PC-9 (cell line): ENCODE measurements at regions not wholly inside any gene's neighbourhood (a gene's known extent, or its start where the extent isn't known, plus 50 kb on each side); places are given as distances from the start of the nearest gene placed in this dataset.

Experiments used
- BruUV-seq: library from RNA; stranded (reverse); fragments of 400-500 nt; replicated peaks from 2 replicates; lab custom pipeline; 2021; lab: Mats Ljungman, UMichigan
- CTCF ChIA-PET: fragments of 300-600 bp; sonication (Branson Sonifier 250); formaldehyde crosslinking; loops from one replicate; lab custom pipeline; 2022; ENCODE audit warnings: antibody characterized with exemption; lab: Charles Lee
- POLR2A ChIA-PET: fragments of 300-600 bp; sonication (Branson Sonifier 250); formaldehyde crosslinking; loops from one replicate; lab custom pipeline; 2022; ENCODE audit warnings: antibody characterized with exemption; ENCODE audit not compliant: unreplicated experiment; lab: Charles Lee
- DNase-seq, 2 experiments: peaks; one replicate each; pipeline versions ENCODE4 v3.0.0 to v3.0.0-alpha.2; 2015 to 2022; ENCODE audit warnings: mixed read lengths in 1 of 2
- H2AFZ ChIP-seq: fragments of 200-600 bp; sonication (generic); 2 replicates; pipeline ENCODE4 v1.8.1; 2017; ENCODE audit warnings: antibody characterized with exemption
- H3F3A ChIP-seq: fragments of 200-600 bp; sonication (generic); 2 replicates; pipeline ENCODE4 v1.8.1; 2017; ENCODE audit warnings: antibody characterized with exemption, mild to moderate bottlenecking, low read depth; ENCODE audit not compliant: insufficient read depth
- H3K27ac ChIP-seq: fragments of 200-600 bp; sonication (generic); 2 replicates; pipeline ENCODE4 v1.6.1; 2016; ENCODE audit warnings: mixed run types
- H3K27me3 ChIP-seq: fragments of 200-600 bp; sonication (generic); 2 replicates; pipeline ENCODE4 v1.6.1; 2016; ENCODE audit warnings: low read depth, mixed run types; ENCODE audit not compliant: insufficient read depth
- H3K36me3 ChIP-seq: fragments of 200-600 bp; sonication (generic); 2 replicates; pipeline ENCODE4 v1.6.1; 2016; ENCODE audit warnings: low read depth, mixed run types
- H3K4me1 ChIP-seq: fragments of 200-600 bp; sonication (generic); replicated peaks from 2 replicates; pipeline ENCODE4 v1.6.1; 2016; ENCODE audit warnings: mixed run types; ENCODE audit not compliant: insufficient read depth
- H3K4me2 ChIP-seq: fragments of 200-600 bp; sonication (generic); 2 replicates; pipeline ENCODE4 v1.6.1; 2017; ENCODE audit warnings: mixed run types
- H3K4me3 ChIP-seq: fragments of 200-600 bp; sonication (generic); 2 replicates; pipeline ENCODE4 v1.6.1; 2016; ENCODE audit warnings: mixed run types
- H3K79me2 ChIP-seq: fragments of 200-600 bp; sonication (generic); 2 replicates; pipeline ENCODE4 v1.6.1; 2017; ENCODE audit warnings: low read depth, mixed run types
- H3K9me2 ChIP-seq: fragments of 200-600 bp; sonication (generic); 2 replicates; pipeline ENCODE4 v1.8.1; 2017; ENCODE audit warnings: mild to moderate bottlenecking; ENCODE audit not compliant: insufficient read depth
- H3K9me3 ChIP-seq: fragments of 200-600 bp; sonication (generic); 2 replicates; pipeline ENCODE4 v1.8.1; 2016; ENCODE audit warnings: low read depth; ENCODE audit not compliant: insufficient read depth
- H4K20me1 ChIP-seq: fragments of 200-600 bp; sonication (generic); 2 replicates; pipeline ENCODE4 v1.8.1; 2017; ENCODE audit not compliant: insufficient read depth
- EZH2 ChIP-seq: fragments of 200-600 bp; sonication (generic); IDR thresholded peaks from 2 replicates; pipeline ENCODE4 v1.8.0; 2017; ENCODE audit warnings: antibody characterized with exemption, low read depth
- intact Hi-C: fragments of 100-400 bp; cut with micrococcal nuclease; formaldehyde crosslinking; loops from one replicate; pipeline ENCODE4 v1.10.0; 2022; ENCODE audit not compliant: unreplicated experiment
- TF ChIP-seq, protein P1 (sequence below): fragments of 200-600 bp; sonication (generic); conservative IDR thresholded peaks from 2 replicates; pipeline ENCODE4 v1.6.1; 2017; ENCODE audit warnings: mixed run types, antibody characterized with exemption, mild to moderate bottlenecking, moderate library complexity

DNA sequence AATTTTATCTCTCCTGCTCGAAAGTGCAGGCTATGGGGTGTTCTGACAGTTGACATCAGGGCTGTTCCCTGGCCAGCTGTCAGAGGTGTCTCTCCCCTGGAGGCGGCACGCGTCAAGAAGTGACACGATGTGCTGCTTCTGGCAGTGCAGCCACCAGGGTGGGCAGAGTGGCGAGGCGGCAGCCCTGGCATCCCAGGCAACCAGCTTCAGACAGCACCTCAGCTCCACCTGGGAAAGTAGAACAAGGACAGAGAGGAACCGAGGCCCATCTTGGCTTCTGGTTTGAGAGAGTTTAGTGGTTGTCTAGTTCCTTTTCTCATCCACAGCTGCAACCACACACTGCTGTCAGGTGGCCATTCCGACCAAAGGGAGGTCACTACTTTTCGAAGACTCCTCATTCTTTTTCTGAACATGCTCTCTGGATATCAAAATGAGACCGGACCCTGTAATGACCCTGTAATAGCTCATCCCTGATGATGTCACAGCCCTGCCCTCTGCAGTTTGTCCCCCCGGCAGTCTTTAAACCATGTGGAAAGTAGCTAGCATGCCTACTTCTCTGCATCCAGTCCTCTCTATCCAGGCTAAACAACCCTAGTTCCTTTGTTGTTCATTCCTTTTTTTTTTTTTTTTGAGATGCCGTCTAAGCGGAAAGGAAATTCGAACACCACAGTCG is 381.0 kb upstream of the NRP1 start:
- BruUV-seq, result no TSS peak
- Histone ChIP-seq H3K9me2 (no peaks in the 10 kb centered on the region), H3F3A (no peaks in the 10 kb centered on the region), H3K9me3 (0 out of 2 replicates have a peak, but pooled peaks cover 1% of the 10 kb centered on the region), H2AFZ (no peak overlapping the region), H3K27me3 (no peaks in the 10 kb centered on the region), H3K4me3 (no peak overlapping the region), H3K79me2 (no peaks in the 10 kb centered on the region), H3K36me3 (no peaks in the 10 kb centered on the region), H3K4me2 (no peak overlapping the region), H3K4me1 (no peaks in the 10 kb centered on the region), H4K20me1 (no peaks in the 10 kb centered on the region), H3K27ac (no peak overlapping the region)
- POLR2A ChIA-PET, result interaction anchor here (0.6 kb wide), 1 partner anchor 22 kb away, joined by 3 read pairs; no protein-coding TSS in a partner anchor
- CTCF ChIA-PET, result no interaction called here
- intact Hi-C loops, result no loop called here
- no peak for DNase-seq
- TF ChIP-seq, protein P1, sequence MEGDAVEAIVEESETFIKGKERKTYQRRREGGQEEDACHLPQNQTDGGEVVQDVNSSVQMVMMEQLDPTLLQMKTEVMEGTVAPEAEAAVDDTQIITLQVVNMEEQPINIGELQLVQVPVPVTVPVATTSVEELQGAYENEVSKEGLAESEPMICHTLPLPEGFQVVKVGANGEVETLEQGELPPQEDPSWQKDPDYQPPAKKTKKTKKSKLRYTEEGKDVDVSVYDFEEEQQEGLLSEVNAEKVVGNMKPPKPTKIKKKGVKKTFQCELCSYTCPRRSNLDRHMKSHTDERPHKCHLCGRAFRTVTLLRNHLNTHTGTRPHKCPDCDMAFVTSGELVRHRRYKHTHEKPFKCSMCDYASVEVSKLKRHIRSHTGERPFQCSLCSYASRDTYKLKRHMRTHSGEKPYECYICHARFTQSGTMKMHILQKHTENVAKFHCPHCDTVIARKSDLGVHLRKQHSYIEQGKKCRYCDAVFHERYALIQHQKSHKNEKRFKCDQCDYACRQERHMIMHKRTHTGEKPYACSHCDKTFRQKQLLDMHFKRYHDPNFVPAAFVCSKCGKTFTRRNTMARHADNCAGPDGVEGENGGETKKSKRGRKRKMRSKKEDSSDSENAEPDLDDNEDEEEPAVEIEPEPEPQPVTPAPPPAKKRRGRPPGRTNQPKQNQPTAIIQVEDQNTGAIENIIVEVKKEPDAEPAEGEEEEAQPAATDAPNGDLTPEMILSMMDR, result no peak
- TF ChIP-seq EZH2, result no peak

DNA sequence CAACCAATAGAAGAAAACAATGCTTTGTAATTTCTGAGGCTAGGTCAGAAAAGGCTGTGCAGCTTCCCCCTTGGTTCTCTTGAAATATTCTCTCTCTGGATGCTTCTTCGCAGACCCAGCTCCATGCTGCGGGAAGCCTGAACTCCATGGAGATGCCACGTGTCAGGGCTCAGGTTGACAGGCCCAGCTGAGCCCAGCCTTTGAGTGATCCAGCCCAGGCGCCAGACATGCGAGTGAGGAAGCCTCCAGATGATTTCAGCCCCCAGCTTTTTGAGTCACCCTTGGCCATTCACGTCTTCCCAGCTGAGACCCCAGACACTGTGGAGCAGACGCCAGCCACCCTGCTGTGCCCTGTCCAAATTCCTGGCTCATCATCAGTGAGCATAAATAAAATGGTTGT is 378.4 kb upstream of the NRP1 start:
- POLR2A ChIA-PET, result no interaction called here
- H3K4me3 ChIP-seq, result no peak overlapping the region
- TF ChIP-seq EZH2, result no peak
- TF ChIP-seq, protein P1, result no peak
- no peaks in the 10 kb centered on the region for H4K20me1 ChIP-seq
- no peak for DNase-seq
- H3K36me3 ChIP-seq, result no peaks in the 10 kb centered on the region
- H3F3A ChIP-seq, result no peaks in the 10 kb centered on the region
- no peaks in the 10 kb centered on the region for H3K4me1 ChIP-seq
- H3K4me2 ChIP-seq, result no peak overlapping the region
- intact Hi-C loops, result no loop called here
- no peaks in the 10 kb centered on the region for H3K9me2 ChIP-seq
- no peak overlapping the region for H3K27ac ChIP-seq
- no peaks in the 10 kb centered on the region for H3K27me3 ChIP-seq
- H2AFZ ChIP-seq, result no peak overlapping the region
- CTCF ChIA-PET, result no interaction called here
- H3K79me2 ChIP-seq, result no peaks in the 10 kb centered on the region
- no peaks in the 10 kb centered on the region for H3K9me3 ChIP-seq
- BruUV-seq, result no TSS peak

DNA sequence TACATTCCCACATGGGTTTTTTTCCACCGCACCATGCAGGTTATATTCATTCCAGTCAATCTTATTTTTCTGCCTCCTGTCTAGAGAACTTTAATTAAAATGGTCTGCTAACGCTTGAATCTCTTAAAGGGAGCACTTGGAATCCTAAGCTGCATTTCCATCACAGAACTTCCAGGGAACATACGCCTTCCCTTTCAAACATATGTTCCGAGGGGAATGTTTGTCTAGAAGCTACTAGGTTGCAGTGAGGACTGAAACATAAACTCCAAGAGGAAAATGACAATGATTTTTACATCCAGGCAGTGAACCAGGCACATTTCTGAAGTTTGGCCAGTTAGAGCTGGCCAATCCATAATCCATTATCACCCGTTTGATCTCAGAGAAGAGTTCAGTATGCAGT is 375.5 kb upstream of the NRP1 start:
- DNase-seq, result no peak
- Histone ChIP-seq H3K27ac (no peak overlapping the region), H3K9me2 (no peaks in the 10 kb centered on the region), H2AFZ (no peak overlapping the region), H3K27me3 (no peaks in the 10 kb centered on the region), H3K4me3 (no peak overlapping the region), H3K79me2 (no peaks in the 10 kb centered on the region), H4K20me1 (no peaks in the 10 kb centered on the region), H3K4me2 (no peak overlapping the region), H3F3A (no peaks in the 10 kb centered on the region), H3K36me3 (no peaks in the 10 kb centered on the region), H3K4me1 (no peaks in the 10 kb centered on the region), H3K9me3 (no peaks in the 10 kb centered on the region)
- POLR2A ChIA-PET, result no interaction called here
- intact Hi-C loops, result no loop called here
- BruUV-seq, result no TSS peak
- TF ChIP-seq EZH2, result no peak
- TF ChIP-seq, protein P1, result no peak
- CTCF ChIA-PET, result no interaction called here
